C4-2B (cell line): ENCODE measurements at regions not wholly inside any gene's neighbourhood (a gene's known extent, or its start where the extent isn't known, plus 50 kb on each side); places are given as distances from the start of the nearest gene placed in this dataset.

Experiments
- CTCF ChIP-seq: fragments of 450-650 bp; conservative IDR thresholded peaks from 2 replicates; pipeline ENCODE4 v1.5.1; 2017; ENCODE audit warnings: mild to moderate bottlenecking
- ZFX ChIP-seq: fragments of 450-650 bp; IDR thresholded peaks from 2 replicates; pipeline ENCODE4 v1.6.1; 2017

- no peak for TF ChIP-seq CTCF
- TF ChIP-seq ZFX, result no peak
Measured at GRCh38 chr9:26524267-26524666, 368.3 kb downstream of the CAAP1 start.
